A673 (cell line): ENCODE measurements at regions not wholly inside any gene's neighbourhood (a gene's known extent, or its start where the extent isn't known, plus 50 kb on each side); places are given as distances from the start of the nearest gene placed in this dataset.

Source experiments
- BruUV-seq: library from RNA; stranded (reverse); fragments of 400-500 nt; replicated peaks from 2 replicates; lab custom pipeline; 2021; lab: Mats Ljungman, UMichigan
- CTCF ChIA-PET: fragments of 300-600 bp; sonication (Branson Sonifier 250); formaldehyde crosslinking; loops from one replicate; lab custom pipeline; 2022; ENCODE audit warnings: antibody characterized with exemption; lab: Charles Lee
- POLR2A ChIA-PET: fragments of 300-600 bp; sonication (Branson Sonifier 250); formaldehyde crosslinking; loops from one replicate; lab custom pipeline; 2022; ENCODE audit warnings: antibody characterized with exemption; ENCODE audit not compliant: low non-redundant PET; lab: Charles Lee
- DNase-seq: peaks from one replicate; pipeline ENCODE4 v3.0.0-alpha.2; 2015; ENCODE audit warnings: low spot score
- H3K27ac ChIP-seq: fragments of 200-600 bp; sonication (generic); 2 replicates; pipeline ENCODE4 v1.5.1; 2016; ENCODE audit warnings: mixed run types, low read depth, mild to moderate bottlenecking, mixed read lengths, antibody characterized with exemption, low read length; ENCODE audit not compliant: poor library complexity, severe bottlenecking
- H3K27me3 ChIP-seq: fragments of 200-600 bp; sonication (generic); replicated peaks from 2 replicates; pipeline ENCODE4 v1.6.1; 2017; ENCODE audit warnings: mixed run types, low read depth, mild to moderate bottlenecking, mixed read lengths, antibody characterized with exemption, low read length; ENCODE audit not compliant: insufficient read depth, poor library complexity
- H3K36me3 ChIP-seq: fragments of 200-600 bp; sonication (generic); 2 replicates; pipeline ENCODE4 v1.6.1; 2016; ENCODE audit warnings: mixed run types, mild to moderate bottlenecking, mixed read lengths, antibody characterized with exemption, low read length; ENCODE audit not compliant: insufficient read depth, poor library complexity, severe bottlenecking
- H3K4me1 ChIP-seq: fragments of 200-600 bp; sonication (generic); 2 replicates; pipeline ENCODE4 v1.6.1; 2017; ENCODE audit warnings: mixed run types, mild to moderate bottlenecking, mixed read lengths, antibody characterized with exemption, low read length; ENCODE audit not compliant: insufficient read depth, poor library complexity, severe bottlenecking
- H3K4me3 ChIP-seq: fragments of 200-600 bp; sonication (generic); 2 replicates; pipeline ENCODE4 v1.5.1; 2016; ENCODE audit warnings: low read depth, mixed run types, mild to moderate bottlenecking, mixed read lengths, low read length; ENCODE audit not compliant: poor library complexity, severe bottlenecking
- H3K9me3 ChIP-seq: fragments of 200-600 bp; sonication (generic); 2 replicates; pipeline ENCODE4 v1.6.1; 2016; ENCODE audit warnings: mixed run types, low read depth, mild to moderate bottlenecking, mixed read lengths, antibody characterized with exemption, low read length; ENCODE audit not compliant: poor library complexity, severe bottlenecking
- CTCF ChIP-seq: fragments of 300-800, 200-600 bp; sonication (generic); conservative IDR thresholded peaks from 2 replicates; pipeline ENCODE4 v1.5.1; 2017; ENCODE audit warnings: low read depth, mild to moderate bottlenecking, antibody characterized with exemption, low read length, moderate library complexity, mixed read lengths
- EZH2 ChIP-seq: fragments of 200-600 bp; sonication (generic); IDR thresholded peaks from 2 replicates; pipeline ENCODE4 v1.6.1; 2017; ENCODE audit warnings: borderline replicate concordance, low read depth, mild to moderate bottlenecking, mixed read lengths, antibody characterized with exemption, low read length; ENCODE audit not compliant: poor library complexity, severe bottlenecking
- intact Hi-C: fragments of 100-400 bp; cut with micrococcal nuclease; formaldehyde crosslinking; loops from one replicate; pipeline ENCODE4 v1.10.0; 2022; ENCODE audit not compliant: unreplicated experiment

- peak overlapping the region; percentile 72 for H3K27ac ChIP-seq
- DNase-seq: peak; percentile 90
- ChIA-PET CTCF (no interaction called here), POLR2A (interaction anchor here (0.6 kb wide), 1 partner anchor 27 kb away, joined by 3 read pairs; no protein-coding TSS in a partner anchor)
- no peak for TF ChIP-seq EZH2
- no peak for TF ChIP-seq CTCF
- H3K27me3 ChIP-seq: no peaks in the 10 kb centered on the region
- H3K36me3 ChIP-seq: no peaks in the 10 kb centered on the region
- H3K9me3 ChIP-seq: no peaks in the 10 kb centered on the region
- peaks cover 44% of the 10 kb centered on the region for H3K4me1 ChIP-seq
- BruUV-seq: no TSS peak
- intact Hi-C loops: no loop called here
- H3K4me3 ChIP-seq: no peak overlapping the region
Observed at GRCh38 chr14:71693381-71693780, 238.8 kb upstream of the RGS6 start.

GRCh38 chr14:71694591-71695530 lies 237.4 kb upstream of the RGS6 start:
- H3K27me3 ChIP-seq: no peaks in the 10 kb centered on the region
- peaks cover 59% of the 10 kb centered on the region for H3K4me1 ChIP-seq
- DNase-seq: no peak
- no peaks in the 10 kb centered on the region for H3K36me3 ChIP-seq
- no peak overlapping the region for H3K4me3 ChIP-seq
- peak overlapping the region; percentile 72 for H3K27ac ChIP-seq
- ChIA-PET CTCF (no interaction called here), POLR2A (no interaction called here)
- H3K9me3 ChIP-seq: no peaks in the 10 kb centered on the region
- BruUV-seq: no TSS peak
- intact Hi-C loops: no loop called here
- TF ChIP-seq EZH2 (no peak), CTCF (no peak)

GRCh38 chr14:71695611-71696350 lies 236.4 kb upstream of the RGS6 start:
- no peak for DNase-seq
- H3K36me3 ChIP-seq: no peaks in the 10 kb centered on the region
- no peak overlapping the region for H3K27ac ChIP-seq
- no peaks in the 10 kb centered on the region for H3K27me3 ChIP-seq
- intact Hi-C loops: no loop called here
- H3K4me3 ChIP-seq: no peak overlapping the region
- CTCF ChIA-PET: no interaction called here
- POLR2A ChIA-PET: no interaction called here
- H3K9me3 ChIP-seq: no peaks in the 10 kb centered on the region
- no TSS peak for BruUV-seq
- H3K4me1 ChIP-seq: peaks cover 61% of the 10 kb centered on the region
- TF ChIP-seq EZH2: no peak
- TF ChIP-seq CTCF: no peak
